ENCODE measurements at regions not wholly inside any gene's neighbourhood (a gene's known extent, or its start where the extent isn't known, plus 50 kb on each side); places are given as distances from the start of the nearest gene placed in this dataset.

DNA sequence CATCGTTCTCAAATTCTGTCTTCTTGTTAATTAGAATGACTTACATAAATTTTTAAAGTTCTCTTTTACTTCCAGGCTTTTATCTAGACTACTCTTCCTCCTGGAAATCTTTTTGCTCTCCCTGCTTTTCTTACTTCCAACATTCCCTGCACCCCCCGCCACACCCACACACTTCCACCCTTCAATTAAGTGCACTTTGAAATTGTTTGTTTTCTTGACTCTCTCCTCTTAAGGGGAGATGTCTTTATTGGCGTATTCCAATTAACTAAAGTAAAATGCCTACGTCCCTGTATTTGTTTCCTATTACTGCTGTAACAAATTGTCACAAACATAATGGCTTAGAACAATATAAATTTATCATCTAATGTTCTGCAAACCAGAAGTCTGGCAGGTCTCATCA lies 125.2 kb upstream of the KRR1 start:
- Histone ChIP-seq H3K27ac (ENCODE audit: low read length) (no peak overlapping the region), H3K36me3 (ENCODE audit: insufficient read depth, low read length) (no peaks in the 10 kb centered on the region), H3K9ac (ENCODE audit: low read length) (no peak overlapping the region), H3K79me2 (replicated peaks; ENCODE audit: insufficient read depth, low read length) (no peaks in the 10 kb centered on the region), H4K20me1 (ENCODE audit: insufficient read depth) (no peaks in the 10 kb centered on the region), H3K9me2 (ENCODE audit: insufficient read depth, low read length) (no peaks in the 10 kb centered on the region), H3K4me2 (ENCODE audit: low read length) (no peak overlapping the region), H3F3A (ENCODE audit: insufficient read depth, low read length, poor library complexity, severe bottlenecking) (no peaks in the 10 kb centered on the region), H3K27me3 (ENCODE audit: insufficient read depth, low read depth, low read length) (no peaks in the 10 kb centered on the region), H3K9me3 (ENCODE audit: low read length) (no peaks in the 10 kb centered on the region), H3K4me3 (ENCODE audit: low read length) (no peak overlapping the region), H2AFZ (ENCODE audit: low read depth, low read length) (no peak overlapping the region)
- TF ChIP-seq EP300 (conservative IDR thresholded peaks at IDR 0.05; ENCODE audit: poor library complexity, severe bottlenecking) = no peak
- TF ChIP-seq RAD21 (conservative IDR thresholded peaks at IDR 0.05) = no peak
- no peak for TF ChIP-seq POLR2AphosphoS5 (IDR thresholded peaks at IDR 0.05)
- no peak for TF ChIP-seq MXI1 (conservative IDR thresholded peaks at IDR 0.05; ENCODE audit: poor library complexity, severe bottlenecking)
- TF ChIP-seq SMC3 (conservative IDR thresholded peaks at IDR 0.05; ENCODE audit: poor library complexity) = no peak
- TF ChIP-seq, protein P1, sequence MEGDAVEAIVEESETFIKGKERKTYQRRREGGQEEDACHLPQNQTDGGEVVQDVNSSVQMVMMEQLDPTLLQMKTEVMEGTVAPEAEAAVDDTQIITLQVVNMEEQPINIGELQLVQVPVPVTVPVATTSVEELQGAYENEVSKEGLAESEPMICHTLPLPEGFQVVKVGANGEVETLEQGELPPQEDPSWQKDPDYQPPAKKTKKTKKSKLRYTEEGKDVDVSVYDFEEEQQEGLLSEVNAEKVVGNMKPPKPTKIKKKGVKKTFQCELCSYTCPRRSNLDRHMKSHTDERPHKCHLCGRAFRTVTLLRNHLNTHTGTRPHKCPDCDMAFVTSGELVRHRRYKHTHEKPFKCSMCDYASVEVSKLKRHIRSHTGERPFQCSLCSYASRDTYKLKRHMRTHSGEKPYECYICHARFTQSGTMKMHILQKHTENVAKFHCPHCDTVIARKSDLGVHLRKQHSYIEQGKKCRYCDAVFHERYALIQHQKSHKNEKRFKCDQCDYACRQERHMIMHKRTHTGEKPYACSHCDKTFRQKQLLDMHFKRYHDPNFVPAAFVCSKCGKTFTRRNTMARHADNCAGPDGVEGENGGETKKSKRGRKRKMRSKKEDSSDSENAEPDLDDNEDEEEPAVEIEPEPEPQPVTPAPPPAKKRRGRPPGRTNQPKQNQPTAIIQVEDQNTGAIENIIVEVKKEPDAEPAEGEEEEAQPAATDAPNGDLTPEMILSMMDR (IDR thresholded peaks at IDR 0.05; ENCODE audit: poor library complexity, severe bottlenecking) = no peak
- TF ChIP-seq TAF1 (IDR thresholded peaks at IDR 0.05; ENCODE audit: low read depth) = no peak
- TF ChIP-seq EZH2 (IDR thresholded peaks at IDR 0.05; ENCODE audit: borderline replicate concordance, insufficient read depth, low read length, poor library complexity, severe bottlenecking) = no peak
- TF ChIP-seq, protein P2, sequence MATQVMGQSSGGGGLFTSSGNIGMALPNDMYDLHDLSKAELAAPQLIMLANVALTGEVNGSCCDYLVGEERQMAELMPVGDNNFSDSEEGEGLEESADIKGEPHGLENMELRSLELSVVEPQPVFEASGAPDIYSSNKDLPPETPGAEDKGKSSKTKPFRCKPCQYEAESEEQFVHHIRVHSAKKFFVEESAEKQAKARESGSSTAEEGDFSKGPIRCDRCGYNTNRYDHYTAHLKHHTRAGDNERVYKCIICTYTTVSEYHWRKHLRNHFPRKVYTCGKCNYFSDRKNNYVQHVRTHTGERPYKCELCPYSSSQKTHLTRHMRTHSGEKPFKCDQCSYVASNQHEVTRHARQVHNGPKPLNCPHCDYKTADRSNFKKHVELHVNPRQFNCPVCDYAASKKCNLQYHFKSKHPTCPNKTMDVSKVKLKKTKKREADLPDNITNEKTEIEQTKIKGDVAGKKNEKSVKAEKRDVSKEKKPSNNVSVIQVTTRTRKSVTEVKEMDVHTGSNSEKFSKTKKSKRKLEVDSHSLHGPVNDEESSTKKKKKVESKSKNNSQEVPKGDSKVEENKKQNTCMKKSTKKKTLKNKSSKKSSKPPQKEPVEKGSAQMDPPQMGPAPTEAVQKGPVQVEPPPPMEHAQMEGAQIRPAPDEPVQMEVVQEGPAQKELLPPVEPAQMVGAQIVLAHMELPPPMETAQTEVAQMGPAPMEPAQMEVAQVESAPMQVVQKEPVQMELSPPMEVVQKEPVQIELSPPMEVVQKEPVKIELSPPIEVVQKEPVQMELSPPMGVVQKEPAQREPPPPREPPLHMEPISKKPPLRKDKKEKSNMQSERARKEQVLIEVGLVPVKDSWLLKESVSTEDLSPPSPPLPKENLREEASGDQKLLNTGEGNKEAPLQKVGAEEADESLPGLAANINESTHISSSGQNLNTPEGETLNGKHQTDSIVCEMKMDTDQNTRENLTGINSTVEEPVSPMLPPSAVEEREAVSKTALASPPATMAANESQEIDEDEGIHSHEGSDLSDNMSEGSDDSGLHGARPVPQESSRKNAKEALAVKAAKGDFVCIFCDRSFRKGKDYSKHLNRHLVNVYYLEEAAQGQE (IDR thresholded peaks at IDR 0.05; ENCODE audit: borderline replicate concordance) = no peak

DNA sequence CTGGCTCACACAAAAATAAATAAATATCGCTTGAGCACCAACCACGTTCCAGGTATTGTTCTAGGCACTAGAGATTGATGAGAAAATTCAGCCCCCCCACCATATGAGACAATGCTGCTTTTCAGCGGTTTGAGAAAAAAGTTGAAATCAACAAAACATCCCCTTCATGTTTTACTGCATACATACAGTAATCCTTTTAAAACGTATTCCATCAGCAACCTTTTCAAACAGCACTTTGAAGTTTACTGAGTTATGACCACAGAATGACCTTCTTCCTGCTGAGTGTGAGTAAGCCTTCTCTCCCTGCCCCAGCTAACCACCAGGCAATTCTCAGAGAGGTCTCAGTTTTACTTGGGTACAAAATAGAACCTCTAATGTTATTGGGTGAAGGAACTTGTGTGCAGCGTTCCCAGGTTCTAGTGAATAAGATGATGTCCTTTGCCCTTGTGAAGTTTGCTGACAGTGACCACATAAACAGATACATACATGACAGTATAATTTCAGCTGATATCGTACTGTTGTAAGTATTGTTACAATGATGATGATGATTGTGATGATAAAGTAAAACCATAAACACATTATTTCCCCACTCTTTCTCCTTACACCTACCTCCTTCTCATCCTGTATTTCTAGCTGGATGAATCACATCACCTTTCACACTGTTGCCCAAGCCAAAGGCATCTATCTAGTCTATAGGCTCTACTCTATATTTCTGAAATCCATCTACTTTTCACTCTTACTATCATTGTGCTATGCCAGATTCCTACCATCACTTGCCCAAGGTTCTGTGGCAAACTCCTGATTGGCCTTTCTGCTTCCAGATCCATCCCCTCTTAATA lies 124.4 kb upstream of the KRR1 start:
- TF ChIP-seq, protein P2 (IDR thresholded peaks at IDR 0.05; ENCODE audit: borderline replicate concordance) = no peak
- TF ChIP-seq SMC3 (conservative IDR thresholded peaks at IDR 0.05; ENCODE audit: poor library complexity) (no peak), RAD21 (conservative IDR thresholded peaks at IDR 0.05) (no peak), MXI1 (conservative IDR thresholded peaks at IDR 0.05; ENCODE audit: poor library complexity, severe bottlenecking) (no peak), EZH2 (IDR thresholded peaks at IDR 0.05; ENCODE audit: borderline replicate concordance, insufficient read depth, low read length, poor library complexity, severe bottlenecking) (no peak), POLR2AphosphoS5 (IDR thresholded peaks at IDR 0.05) (no peak), EP300 (conservative IDR thresholded peaks at IDR 0.05; ENCODE audit: poor library complexity, severe bottlenecking) (no peak), TAF1 (IDR thresholded peaks at IDR 0.05; ENCODE audit: low read depth) (no peak)
- TF ChIP-seq, protein P1 (IDR thresholded peaks at IDR 0.05; ENCODE audit: poor library complexity, severe bottlenecking) = no peak

More for the DNA sequence above, 124.4 kb upstream of the KRR1 start:
- no peaks in the 10 kb centered on the region for H3K79me2 ChIP-seq (replicated peaks; ENCODE audit: insufficient read depth, low read length)
- no peaks in the 10 kb centered on the region for H3F3A ChIP-seq (ENCODE audit: insufficient read depth, low read length, poor library complexity, severe bottlenecking)
- H4K20me1 ChIP-seq (ENCODE audit: insufficient read depth) = no peaks in the 10 kb centered on the region
- no peak overlapping the region for H3K9ac ChIP-seq (ENCODE audit: low read length)
- no peaks in the 10 kb centered on the region for H3K36me3 ChIP-seq (ENCODE audit: insufficient read depth, low read length)
- no peak overlapping the region for H3K4me2 ChIP-seq (ENCODE audit: low read length)
- no peaks in the 10 kb centered on the region for H3K27me3 ChIP-seq (ENCODE audit: insufficient read depth, low read depth, low read length)
- H3K4me3 ChIP-seq (ENCODE audit: low read length) = no peak overlapping the region
- no peak overlapping the region for H3K27ac ChIP-seq (ENCODE audit: low read length)
- H2AFZ ChIP-seq (ENCODE audit: low read depth, low read length) = no peak overlapping the region
- H3K9me2 ChIP-seq (ENCODE audit: insufficient read depth, low read length) = no peaks in the 10 kb centered on the region
- H3K9me3 ChIP-seq (ENCODE audit: low read length) = no peaks in the 10 kb centered on the region

Measured in neural cell (in vitro differentiated cells).